Osteocyte (in vitro differentiated cells): ENCODE measurements at regions not wholly inside any gene's neighbourhood (a gene's known extent, or its start where the extent isn't known, plus 50 kb on each side); places are given as distances from the start of the nearest gene placed in this dataset.

Source experiments
- DNase-seq: peaks from one replicate; pipeline ENCODE4 v3.0.0; 2021; ENCODE audit warnings: mixed read lengths; ENCODE audit not compliant: unreplicated experiment; ENCODE audit errors: extremely low spot score
- H3K27ac Mint-ChIP-seq: one replicate; pipeline ENCODE4 v1.8.0; 2021; ENCODE audit warnings: mild to moderate bottlenecking, mixed read lengths; ENCODE audit not compliant: unreplicated experiment
- H3K27me3 Mint-ChIP-seq: one replicate; pipeline ENCODE4 v1.8.0; 2021; ENCODE audit warnings: mixed read lengths; ENCODE audit not compliant: unreplicated experiment
- H3K36me3 Mint-ChIP-seq: one replicate; pipeline ENCODE4 v1.8.0; 2021; ENCODE audit warnings: mixed read lengths; ENCODE audit not compliant: unreplicated experiment
- H3K4me1 Mint-ChIP-seq: one replicate; pipeline ENCODE4 v1.8.0; 2021; ENCODE audit warnings: mixed read lengths; ENCODE audit not compliant: unreplicated experiment
- H3K4me3 Mint-ChIP-seq: one replicate; pipeline ENCODE4 v1.8.0; 2021; ENCODE audit warnings: mild to moderate bottlenecking, moderate library complexity, mixed read lengths; ENCODE audit not compliant: unreplicated experiment
- H3K9me3 Mint-ChIP-seq: one replicate; pipeline ENCODE4 v1.8.0; 2021; ENCODE audit warnings: mixed read lengths; ENCODE audit not compliant: unreplicated experiment
- CTCF ChIP-seq: fragments of 200-600 bp; sonication (generic); IDR thresholded peaks from 2 replicates; pipeline ENCODE4 v1.5.0; 2021; ENCODE audit warnings: antibody characterized with exemption, mild to moderate bottlenecking, moderate library complexity

GRCh38 chr10:90504172-90504571, 353.7 kb downstream of the HTR7 start:
- H3K27me3 Mint-ChIP-seq = peaks cover 14% of the 10 kb centered on the region
- no peak for TF ChIP-seq CTCF
- H3K9me3 Mint-ChIP-seq = no peaks in the 10 kb centered on the region
- no peaks in the 10 kb centered on the region for H3K36me3 Mint-ChIP-seq
- H3K27ac Mint-ChIP-seq = no peak overlapping the region
- no peaks in the 10 kb centered on the region for H3K4me1 Mint-ChIP-seq
- DNase-seq = no peak
- no peak overlapping the region for H3K4me3 Mint-ChIP-seq

- TF ChIP-seq CTCF = no peak
Measured at GRCh38 chr10:90526721-90527120, 331.1 kb downstream of the HTR7 start.

GRCh38 chr10:90530521-90530920, 327.3 kb downstream of the HTR7 start:
- Mint-ChIP-seq H3K27ac (no peak overlapping the region), H3K4me3 (no peak overlapping the region), H3K27me3 (peaks cover 28% of the 10 kb centered on the region), H3K9me3 (no peaks in the 10 kb centered on the region), H3K36me3 (no peaks in the 10 kb centered on the region), H3K4me1 (no peaks in the 10 kb centered on the region)
- TF ChIP-seq CTCF = no peak
- no peak for DNase-seq

More at GRCh38 chr10:90526721-90527120, 331.1 kb downstream of the HTR7 start:
- Mint-ChIP-seq H3K9me3 (no peaks in the 10 kb centered on the region), H3K4me3 (no peak overlapping the region), H3K36me3 (no peaks in the 10 kb centered on the region), H3K27me3 (peaks cover 31% of the 10 kb centered on the region), H3K27ac (no peak overlapping the region), H3K4me1 (no peaks in the 10 kb centered on the region)
- no peak for DNase-seq

DNA sequence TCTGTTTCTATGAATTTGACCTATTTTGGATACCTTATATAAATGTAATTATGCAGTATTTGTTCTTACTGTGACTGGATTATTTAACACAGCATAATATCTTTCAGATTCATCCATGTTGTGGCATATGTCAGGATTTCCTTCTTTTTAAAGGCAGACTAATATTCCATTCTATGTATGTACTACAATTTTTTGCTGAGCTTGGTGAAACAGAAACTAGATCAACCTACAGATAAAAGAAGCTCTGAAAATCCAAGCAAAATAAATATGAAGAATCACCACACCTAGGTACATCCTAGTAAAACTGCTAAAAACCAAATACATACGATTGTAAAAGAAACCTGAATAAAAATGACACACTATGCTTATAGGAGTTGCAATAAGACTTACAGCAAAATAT, 300.5 kb downstream of the HTR7 start:
- no peak overlapping the region for H3K27ac Mint-ChIP-seq
- H3K4me3 Mint-ChIP-seq = no peak overlapping the region
- no peaks in the 10 kb centered on the region for H3K4me1 Mint-ChIP-seq
- H3K9me3 Mint-ChIP-seq = peaks cover 19% of the 10 kb centered on the region
- peaks cover 23% of the 10 kb centered on the region for H3K27me3 Mint-ChIP-seq
- no peaks in the 10 kb centered on the region for H3K36me3 Mint-ChIP-seq
- TF ChIP-seq CTCF = no peak
- no peak for DNase-seq

- H3K36me3 Mint-ChIP-seq = no peaks in the 10 kb centered on the region
- TF ChIP-seq CTCF = no peak
- peaks cover 28% of the 10 kb centered on the region for H3K27me3 Mint-ChIP-seq
- no peak for DNase-seq
- no peak overlapping the region for H3K4me3 Mint-ChIP-seq
- H3K4me1 Mint-ChIP-seq = no peaks in the 10 kb centered on the region
- peaks cover 19% of the 10 kb centered on the region for H3K9me3 Mint-ChIP-seq
- no peak overlapping the region for H3K27ac Mint-ChIP-seq
Measured at GRCh38 chr10:90560331-90560730, 297.5 kb downstream of the HTR7 start.
